ENCODE measurements at regions not wholly inside any gene's neighbourhood (a gene's known extent, or its start where the extent isn't known, plus 50 kb on each side); places are given as distances from the start of the nearest gene placed in this dataset.

GRCh38 chr1:5794279-5794678, 197.9 kb downstream of the NPHP4 start:
- H3K27ac ChIP-seq, result no peak overlapping the region
- intact Hi-C loops (cut with DNase I), result no loop called here
- WGBS, result 86% methylated on average over 7 of the region's 7 CpGs
- no peak overlapping the region for H3K4me3 ChIP-seq
- no peak for DNase-seq (ENCODE audit: low spot score)
- no peak for TF ChIP-seq POLR2A (IDR thresholded peaks at IDR 0.05)
- no peak for TF ChIP-seq CTCF (IDR thresholded peaks at IDR 0.05)
- no peak for TF ChIP-seq POLR2AphosphoS5 (IDR thresholded peaks at IDR 0.05)
- no peaks in the 10 kb centered on the region for H3K36me3 ChIP-seq
- no peaks in the 10 kb centered on the region for H3K27me3 ChIP-seq (replicated peaks; ENCODE audit: insufficient read depth)
- no peaks in the 10 kb centered on the region for H3K9me3 ChIP-seq
- H3K4me1 ChIP-seq (replicated peaks), result no peaks in the 10 kb centered on the region

- H3K27me3 ChIP-seq (replicated peaks; ENCODE audit: insufficient read depth), result no peaks in the 10 kb centered on the region
- TF ChIP-seq POLR2A (IDR thresholded peaks at IDR 0.05) (no peak), POLR2AphosphoS5 (IDR thresholded peaks at IDR 0.05) (no peak), CTCF (IDR thresholded peaks at IDR 0.05) (no peak)
- no peak overlapping the region for H3K27ac ChIP-seq
- H3K36me3 ChIP-seq, result no peaks in the 10 kb centered on the region
- no peak overlapping the region for H3K4me3 ChIP-seq
- no peaks in the 10 kb centered on the region for H3K4me1 ChIP-seq (replicated peaks)
- DNase-seq (ENCODE audit: low spot score), result no peak
- no peaks in the 10 kb centered on the region for H3K9me3 ChIP-seq
- intact Hi-C loops (cut with DNase I), result no loop called here
- 71% methylated on average over 4 of the region's 4 CpGs for WGBS
Measured at GRCh38 chr1:5793516-5793915, 198.7 kb downstream of the NPHP4 start.

- H3K4me1 ChIP-seq (replicated peaks), result no peaks in the 10 kb centered on the region
- 77% methylated on average over 6 of the region's 6 CpGs for WGBS
- no peak overlapping the region for H3K27ac ChIP-seq
- H3K9me3 ChIP-seq, result no peaks in the 10 kb centered on the region
- no peak for DNase-seq (ENCODE audit: low spot score)
- TF ChIP-seq POLR2A (IDR thresholded peaks at IDR 0.05), result no peak
- no peak for TF ChIP-seq POLR2AphosphoS5 (IDR thresholded peaks at IDR 0.05)
- no peak for TF ChIP-seq CTCF (IDR thresholded peaks at IDR 0.05)
- H3K27me3 ChIP-seq (replicated peaks; ENCODE audit: insufficient read depth), result no peaks in the 10 kb centered on the region
- intact Hi-C loops (cut with DNase I), result no loop called here
- no peak overlapping the region for H3K4me3 ChIP-seq
- no peaks in the 10 kb centered on the region for H3K36me3 ChIP-seq
Measured at GRCh38 chr1:5781079-5781478, 211.1 kb downstream of the NPHP4 start.

- WGBS, result 86% methylated on average over 4 of the region's 4 CpGs
- Histone ChIP-seq H3K9me3 (no peaks in the 10 kb centered on the region), H3K27ac (no peak overlapping the region), H3K4me1 (replicated peaks) (no peaks in the 10 kb centered on the region), H3K27me3 (replicated peaks; ENCODE audit: insufficient read depth) (no peaks in the 10 kb centered on the region), H3K36me3 (no peaks in the 10 kb centered on the region), H3K4me3 (no peak overlapping the region)
- DNase-seq (ENCODE audit: low spot score), result no peak
- TF ChIP-seq POLR2A (IDR thresholded peaks at IDR 0.05) (no peak), CTCF (IDR thresholded peaks at IDR 0.05) (no peak), POLR2AphosphoS5 (IDR thresholded peaks at IDR 0.05) (no peak)
- intact Hi-C loops (cut with DNase I), result no loop called here
Measured at GRCh38 chr1:5780324-5780716, 211.9 kb downstream of the NPHP4 start.

- 88% methylated on average over 24 of the region's 24 CpGs for WGBS
- no peak overlapping the region for H3K4me3 ChIP-seq
- H3K36me3 ChIP-seq, result no peaks in the 10 kb centered on the region
- H3K27ac ChIP-seq, result no peak overlapping the region
- no peaks in the 10 kb centered on the region for H3K4me1 ChIP-seq (replicated peaks)
- intact Hi-C loops (cut with DNase I), result no loop called here
- no peaks in the 10 kb centered on the region for H3K27me3 ChIP-seq (replicated peaks; ENCODE audit: insufficient read depth)
- no peaks in the 10 kb centered on the region for H3K9me3 ChIP-seq
- no peak for DNase-seq (ENCODE audit: low spot score)
- no peak for TF ChIP-seq CTCF (IDR thresholded peaks at IDR 0.05)
- TF ChIP-seq POLR2A (IDR thresholded peaks at IDR 0.05), result no peak
- no peak for TF ChIP-seq POLR2AphosphoS5 (IDR thresholded peaks at IDR 0.05)
Measured at GRCh38 chr1:5779608-5780323, 212.5 kb downstream of the NPHP4 start.

Measured in prostate gland (tissue), 2 donors.